Heart right ventricle (tissue), 16 donors: ENCODE measurements at regions not wholly inside any gene's neighbourhood (a gene's known extent, or its start where the extent isn't known, plus 50 kb on each side); places are given as distances from the start of the nearest gene placed in this dataset.

ENCODE experiments used
- ATAC-seq, 8 donors: fragments of 200-7000 bp; cut with Tn5 transposase; one replicate each; pipeline ENCODE4 v1.9.1; 2020; ENCODE audit warnings: mild to moderate bottlenecking in 8 of 8, moderate library complexity in 8 of 8, moderate number of reproducible peaks in 1 of 8
- DNase-seq, 2 donors: peaks; one replicate each; pipeline ENCODE4 v3.0.0-alpha.2; 2020
- H3K27ac ChIP-seq, 10 donors: fragments of 200-600 bp; sonication (generic) in 2 of 10; one replicate each; pipeline versions ENCODE4 v1.5.0 to v1.8.0; 2020 to 2022; ENCODE audit warnings: mild to moderate bottlenecking in 3 of 10
- H3K27me3 ChIP-seq, 7 donors: fragments of 200-600 bp; one replicate each; pipeline ENCODE4 v1.8.0; 2021 to 2022; ENCODE audit warnings: mild to moderate bottlenecking in 2 of 7
- H3K36me3 ChIP-seq, 9 donors: fragments of 200-600 bp; sonication (generic) in 1 of 9; one replicate each; pipeline versions ENCODE4 v1.5.0 to v1.8.0; 2020 to 2022; ENCODE audit warnings: mild to moderate bottlenecking in 2 of 9
- H3K4me1 ChIP-seq, 9 donors: fragments of 200-600 bp; sonication (generic) in 1 of 9; one replicate each; pipeline versions ENCODE4 v1.5.0 to v1.8.0; 2020 to 2022; ENCODE audit warnings: mild to moderate bottlenecking in 4 of 9
- H3K4me3 ChIP-seq, 10 donors: fragments of 200-600 bp; sonication (generic) in 2 of 10; one replicate each; pipeline versions ENCODE4 v1.5.0 to v1.8.0; 2020 to 2022; ENCODE audit warnings: mild to moderate bottlenecking in 7 of 10, moderate library complexity in 2 of 10
- H3K9me3 ChIP-seq, 11 donors: fragments of 200-600 bp in 10 of 11; sonication (generic) in 2 of 11; one replicate each; pipeline versions ENCODE4 v1.5.0 to v1.8.0; 2013 to 2022; ENCODE audit warnings: mild to moderate bottlenecking in 2 of 11, control low read depth in 1 of 11, moderate library complexity in 1 of 11
- WGBS, 2 donors: extraction: QIAGEN DNeasy Blood & Tissue Kit; methylation state at CpG; one replicate each; pipeline ENCODE4 v1.1.7; 2013; ENCODE audit warnings: inconsistent platforms in 1 of 2; 5-methylcytosine and 5-hydroxymethylcytosine counted together
- intact Hi-C, 10 donors: fragments of 100-400 bp; cut with DNase I; formaldehyde crosslinking; loops; one replicate each; pipeline versions ENCODE4 v1.11.1 to v1.14.2; 2022
- TF ChIP-seq, protein P1 (sequence below), 9 donors: fragments of 200-600 bp; sonication (generic) in 2 of 9; IDR thresholded peaks; one replicate each; pipeline versions ENCODE4 v1.5.0 to v1.8.0; 2021 to 2022; ENCODE audit warnings: antibody characterized with exemption in 9 of 9, mild to moderate bottlenecking in 5 of 9, moderate library complexity in 1 of 9
- donor health status: Arrhythmogenic right ventricular cardiomyopathy.
- donor health status: ischemic (EF 13 %, LVEDD 7.1; RV severe dilation, severe dysfunction).
- donor health status: healthy with polysubstance abuse.
- donor health status: DM: no; HTN: yes; CAD: no.
- donor health status: DM: no; HTN: no; CAD: no.
- donor health status: ischemic (EF 25% LVEDD 6.9; RV normal size, moderate dysfunction).
- donor health status: ischemic (EF 25% LVEDD 5.7; RV mildly dilated, moderate dysfunction).
- donor health status: healthy.
- donor health status: DM: yes; HTN: yes; CAD: no.
- donor health status: Ischemic cardiomyopathy.
- donor health status: ischemic (EF 35%, LVEDD 5.7; RV mildly dilated, moderate dysfunction).
- donor health status: nonischemic (EF 11% LVEDD 7.7; RV severe dilation, severe dysfunction).
- donor health status: DM: yes; HTN: yes; CAD: no.
- donor health status: PGD.
- donor health status: ischemic (EF 29% LVEDD 5.4; RV normal size, mild dysfunction).
- donor health status: nonischemic (EF 23%, LVEDD 6.1; RV moderate dilation, normal function).

DNA sequence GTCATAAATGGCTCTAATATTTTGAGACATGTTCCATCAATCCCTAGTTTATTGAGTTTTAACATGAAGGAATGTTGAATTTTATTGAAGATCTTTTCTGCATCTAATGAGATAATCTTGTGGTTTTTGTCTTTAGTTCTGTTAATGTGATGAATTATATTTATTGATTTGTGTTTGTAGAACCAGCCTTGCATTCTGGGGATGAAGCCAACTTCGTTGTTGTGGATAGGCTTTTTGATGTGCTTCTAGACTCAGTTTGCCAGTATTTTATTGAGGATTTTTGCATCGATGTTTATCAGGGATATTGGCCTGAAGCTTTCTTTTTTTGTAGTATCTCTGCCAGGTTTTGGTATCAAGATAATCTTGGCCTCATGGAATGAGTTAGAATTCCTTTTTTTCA is 72.0 kb upstream of the CD96 start:
- ATAC-seq (no peak), DNase-seq (no peak)
- Histone ChIP-seq H3K36me3 (no peaks in the 10 kb centered on the region), H3K4me3 (no peak overlapping the region), H3K27ac (no peak overlapping the region), H3K4me1 (no peaks in the 10 kb centered on the region), H3K9me3 (peaks cover 0 to 7% (median 0%) of the 10 kb centered on the region in 11 donors), H3K27me3 (no peaks in the 10 kb centered on the region)
- TF ChIP-seq, protein P1, sequence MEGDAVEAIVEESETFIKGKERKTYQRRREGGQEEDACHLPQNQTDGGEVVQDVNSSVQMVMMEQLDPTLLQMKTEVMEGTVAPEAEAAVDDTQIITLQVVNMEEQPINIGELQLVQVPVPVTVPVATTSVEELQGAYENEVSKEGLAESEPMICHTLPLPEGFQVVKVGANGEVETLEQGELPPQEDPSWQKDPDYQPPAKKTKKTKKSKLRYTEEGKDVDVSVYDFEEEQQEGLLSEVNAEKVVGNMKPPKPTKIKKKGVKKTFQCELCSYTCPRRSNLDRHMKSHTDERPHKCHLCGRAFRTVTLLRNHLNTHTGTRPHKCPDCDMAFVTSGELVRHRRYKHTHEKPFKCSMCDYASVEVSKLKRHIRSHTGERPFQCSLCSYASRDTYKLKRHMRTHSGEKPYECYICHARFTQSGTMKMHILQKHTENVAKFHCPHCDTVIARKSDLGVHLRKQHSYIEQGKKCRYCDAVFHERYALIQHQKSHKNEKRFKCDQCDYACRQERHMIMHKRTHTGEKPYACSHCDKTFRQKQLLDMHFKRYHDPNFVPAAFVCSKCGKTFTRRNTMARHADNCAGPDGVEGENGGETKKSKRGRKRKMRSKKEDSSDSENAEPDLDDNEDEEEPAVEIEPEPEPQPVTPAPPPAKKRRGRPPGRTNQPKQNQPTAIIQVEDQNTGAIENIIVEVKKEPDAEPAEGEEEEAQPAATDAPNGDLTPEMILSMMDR (IDR thresholded peaks at IDR 0.05), result no peak
- 65 to 74% methylated on average over 2 of the region's 2 CpGs for WGBS, 2 donors
- intact Hi-C loops, result no loop called here

DNA sequence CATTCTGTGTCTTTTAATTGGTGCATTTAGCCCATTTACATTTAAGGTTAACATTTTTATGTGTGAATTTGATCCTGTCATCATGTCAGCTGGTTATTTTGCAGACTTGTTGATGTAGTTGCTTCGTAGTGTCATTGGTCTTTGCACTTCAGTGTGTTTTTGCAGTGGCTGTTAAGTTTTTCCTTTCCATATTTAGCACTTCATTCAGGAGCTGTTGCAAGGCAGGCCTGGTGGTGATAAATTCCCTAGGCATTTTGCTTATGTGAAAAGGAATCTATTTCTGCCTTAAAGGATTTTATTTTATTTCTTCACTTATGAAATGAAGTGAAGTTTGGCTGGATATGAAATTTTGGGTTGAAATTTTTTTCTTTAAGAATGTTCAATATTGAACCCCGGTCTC is 70.2 kb upstream of the CD96 start:
- TF ChIP-seq, protein P1 (IDR thresholded peaks at IDR 0.05), result no peak
- no peak for DNase-seq
- Histone ChIP-seq H3K27me3 (no peaks in the 10 kb centered on the region), H3K27ac (no peak overlapping the region), H3K36me3 (no peaks in the 10 kb centered on the region), H3K4me1 (no peaks in the 10 kb centered on the region), H3K4me3 (no peak overlapping the region), H3K9me3 (peaks cover 0 to 7% (median 0%) of the 10 kb centered on the region in 11 donors)
- intact Hi-C loops, result no loop called here
- ATAC-seq, result no peak
- 65 to 74% methylated on average over 2 of the region's 2 CpGs for WGBS, 2 donors

GRCh38 chr3:111472556-111472955 is 69.4 kb upstream of the CD96 start:
- DNase-seq (no peak), ATAC-seq (no peak)
- Histone ChIP-seq H3K9me3 (peaks cover 0 to 7% (median 0%) of the 10 kb centered on the region in 11 donors), H3K27me3 (no peaks in the 10 kb centered on the region), H3K4me3 (no peak overlapping the region), H3K27ac (no peak overlapping the region), H3K36me3 (no peaks in the 10 kb centered on the region), H3K4me1 (no peaks in the 10 kb centered on the region)
- TF ChIP-seq, protein P1 (IDR thresholded peaks at IDR 0.05), result no peak
- WGBS, 2 donors, result 67 to 68% methylated on average over 4 of the region's 4 CpGs
- intact Hi-C loops, result no loop called here

DNA sequence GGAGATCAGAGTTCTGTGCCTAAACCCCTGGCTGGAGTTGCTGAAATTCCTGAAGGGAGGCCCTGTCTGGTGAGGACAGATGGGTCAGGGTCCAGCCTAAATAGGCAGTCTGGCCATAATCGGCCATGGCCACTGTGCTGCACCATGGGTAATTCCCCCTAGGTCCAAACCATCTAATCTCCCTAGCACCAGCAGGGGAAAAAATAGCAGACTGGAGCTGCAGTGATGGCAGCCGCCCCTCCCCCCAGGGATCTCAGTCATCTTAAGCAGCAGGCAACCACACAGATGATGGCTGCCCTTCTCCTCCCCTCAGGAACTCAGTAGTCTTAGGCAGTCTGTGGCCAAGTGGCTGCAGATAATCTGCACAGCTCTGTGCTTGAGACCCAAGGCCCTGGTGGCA is 68.4 kb upstream of the CD96 start:
- WGBS, 2 donors, result 60 to 76% methylated on average over 2 of the region's 2 CpGs
- TF ChIP-seq, protein P1 (IDR thresholded peaks at IDR 0.05), result no peak
- no peaks in the 10 kb centered on the region for H3K9me3 ChIP-seq
- intact Hi-C loops, result no loop called here
- H3K27me3 ChIP-seq, result no peaks in the 10 kb centered on the region
- DNase-seq, result no peak
- no peak overlapping the region for H3K4me3 ChIP-seq
- H3K36me3 ChIP-seq, result no peaks in the 10 kb centered on the region
- no peak for ATAC-seq
- H3K27ac ChIP-seq, result no peak overlapping the region
- H3K4me1 ChIP-seq, result no peaks in the 10 kb centered on the region

DNA sequence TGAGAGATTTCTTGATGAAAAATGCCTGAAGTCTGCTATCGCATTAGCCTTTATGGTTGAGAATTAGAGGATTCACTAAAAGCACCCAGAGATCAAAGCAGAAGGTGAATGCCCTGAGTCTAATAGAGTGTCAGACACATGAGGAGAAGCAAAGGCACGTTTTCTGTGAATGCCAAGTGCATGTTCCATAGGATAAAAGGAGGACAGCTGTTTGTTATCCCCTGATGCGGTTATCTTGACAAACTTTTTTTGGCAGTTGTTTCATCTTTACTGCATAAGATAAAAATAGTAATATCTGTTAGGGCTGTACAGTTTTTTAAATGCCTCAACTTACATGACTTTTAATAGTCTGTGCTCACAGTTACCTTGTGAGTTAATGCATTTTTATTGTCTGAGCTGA is 65.3 kb upstream of the CD96 start:
- Histone ChIP-seq H3K4me3 (no peak overlapping the region), H3K36me3 (no peaks in the 10 kb centered on the region), H3K27ac (no peak overlapping the region), H3K4me1 (no peaks in the 10 kb centered on the region), H3K9me3 (no peaks in the 10 kb centered on the region), H3K27me3 (no peaks in the 10 kb centered on the region)
- TF ChIP-seq, protein P1 (IDR thresholded peaks at IDR 0.05), result no peak
- intact Hi-C loops, result no loop called here
- ATAC-seq, result no peak
- WGBS, 2 donors, result 46 to 56% methylated on average over 3 of the region's 3 CpGs
- no peak for DNase-seq
